A204.1 (cell line): ENCODE measurements at regions not wholly inside any gene's neighbourhood (a gene's known extent, or its start where the extent isn't known, plus 50 kb on each side); places are given as distances from the start of the nearest gene placed in this dataset.
A peak's percentile ranks its signal among the peaks of the same experiment; 100 is the strongest.
"Not testable (repeated sequence)": the region's sequence is repeated elsewhere in the genome, so short reads cannot be mapped to it uniquely, and the experiment has no call there.

Experiments
- FAIRE-seq: peaks from 2 replicates; lab custom pipeline; 2012; peaks lifted over from hg19 to GRCh38; lab: Jason Lieb, UNC

DNA sequence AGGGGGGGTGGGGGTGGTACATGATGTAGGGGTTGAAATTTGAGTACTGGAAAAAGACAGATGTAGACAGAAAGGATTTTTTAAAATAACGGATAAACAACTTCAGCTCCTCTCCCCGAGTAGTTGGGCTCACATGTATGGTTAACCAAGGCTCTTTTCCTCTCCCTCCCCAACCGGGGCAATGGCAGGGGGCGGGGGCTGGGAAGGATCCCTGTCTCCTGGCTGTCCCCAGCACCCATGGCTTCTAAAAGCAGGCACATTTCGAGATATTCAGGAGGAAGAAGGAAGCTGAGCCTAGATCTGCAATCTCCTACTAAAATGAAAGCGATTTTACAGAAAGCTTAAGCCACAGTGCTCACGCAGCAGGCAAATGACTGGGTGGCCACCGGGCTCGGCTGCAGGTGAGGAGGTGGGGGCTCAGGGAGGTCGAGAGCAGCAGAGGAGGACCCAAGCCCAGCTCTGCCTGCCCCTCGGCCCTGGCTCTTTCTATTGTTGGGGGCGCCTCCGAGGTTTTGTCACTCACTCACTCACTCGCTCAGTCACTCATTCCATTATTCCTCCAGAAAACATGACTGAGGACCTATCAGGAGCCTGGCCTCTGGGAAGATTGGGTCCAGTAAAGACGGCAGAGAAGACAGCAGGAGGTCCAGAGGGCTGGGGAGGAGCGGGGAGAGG is 573.3 kb downstream of the PTPRU start:
- no peak for FAIRE-seq

DNA sequence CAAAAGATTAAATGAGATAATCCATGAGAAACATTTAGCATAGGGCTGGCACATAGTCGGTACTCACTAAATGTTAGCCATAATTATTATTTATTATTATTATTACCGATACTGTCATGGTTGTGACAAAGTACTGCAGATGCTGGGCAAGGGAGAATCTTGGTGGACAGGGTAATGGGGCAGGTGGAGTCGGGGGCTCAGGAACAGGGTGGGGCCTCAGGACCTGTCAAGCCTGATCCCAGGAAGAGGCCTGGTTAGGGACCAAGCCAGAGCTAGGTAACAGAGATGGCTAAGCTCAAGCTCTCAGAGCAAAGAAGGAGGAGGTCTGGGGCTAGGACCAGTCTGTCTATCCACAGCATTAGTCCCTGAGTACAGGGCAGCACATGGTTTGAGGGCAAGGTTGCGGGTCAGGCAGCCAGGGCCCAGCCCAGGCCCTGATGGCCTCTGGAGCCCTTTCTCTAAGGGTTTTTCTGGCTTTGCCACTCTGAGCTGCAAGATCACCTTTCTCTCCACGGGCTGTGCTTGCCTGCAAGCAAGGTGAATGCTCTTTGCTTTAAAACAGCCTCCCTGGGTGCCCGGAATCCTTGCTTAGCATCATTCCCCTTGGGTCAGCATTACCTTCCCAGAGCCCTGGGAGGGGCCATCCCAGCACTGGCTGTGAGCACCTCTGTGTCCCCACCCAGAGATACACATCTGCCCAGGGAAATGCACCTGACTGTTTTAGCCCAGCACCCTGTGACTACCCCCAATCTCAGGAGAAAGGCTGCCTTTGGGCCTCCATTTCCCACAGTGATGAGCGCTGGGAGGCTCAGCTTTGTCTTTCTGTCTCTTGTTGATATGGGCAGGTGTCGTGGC is 572.0 kb downstream of the PTPRU start:
- no peak for FAIRE-seq

DNA sequence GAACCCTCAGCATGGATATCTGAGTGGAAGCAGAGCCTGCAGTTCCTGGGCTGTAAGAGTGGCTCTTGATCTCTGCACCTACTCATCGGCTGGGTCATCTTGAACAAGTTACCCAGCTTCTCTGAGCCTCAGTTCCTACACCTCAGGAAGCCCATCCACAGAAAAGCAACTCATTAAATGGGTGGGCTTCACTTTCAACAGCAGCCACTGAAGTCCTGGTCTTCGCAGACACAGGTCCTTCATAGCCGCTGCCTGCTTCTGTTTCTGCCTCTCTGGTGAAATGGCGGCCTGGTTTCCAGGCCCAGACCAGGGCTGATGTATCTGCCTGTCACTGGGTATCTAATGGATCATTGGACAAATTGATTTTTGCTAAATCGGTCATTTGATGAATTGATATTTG is 571.4 kb downstream of the PTPRU start:
- FAIRE-seq = no peak

DNA sequence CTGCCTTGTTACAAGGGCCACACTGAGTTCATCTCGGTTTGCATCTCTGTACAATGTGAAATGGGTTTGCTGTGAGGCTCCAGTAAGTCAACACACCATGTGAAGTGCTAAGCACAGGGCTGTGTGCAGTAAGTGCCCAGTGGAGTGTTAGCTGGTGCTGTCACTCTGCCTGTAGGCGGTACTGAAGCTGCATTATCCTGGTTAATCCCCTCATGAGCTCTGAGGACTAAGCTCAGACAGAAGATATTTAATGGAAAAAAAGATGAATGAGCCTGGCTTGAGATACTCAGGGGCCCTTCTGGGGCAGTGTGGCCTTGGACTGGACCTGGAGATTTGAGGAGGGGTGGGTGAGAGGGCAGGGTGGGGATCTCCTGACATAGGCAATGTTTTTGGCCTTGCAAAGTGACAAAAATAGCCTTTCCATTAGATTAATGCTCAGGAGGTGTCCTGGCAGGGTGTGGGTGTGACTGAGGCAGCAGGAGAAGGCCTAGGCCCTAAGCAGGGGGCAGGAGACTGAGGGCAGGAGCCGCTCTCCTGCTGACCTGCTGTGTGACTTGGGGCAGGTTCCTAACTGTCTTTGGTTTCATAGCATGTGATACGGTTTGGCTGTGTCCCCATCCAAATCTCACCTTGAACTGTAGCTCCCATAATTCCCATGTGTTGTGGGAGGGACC is 570.5 kb downstream of the PTPRU start:
- no peak for FAIRE-seq

DNA sequence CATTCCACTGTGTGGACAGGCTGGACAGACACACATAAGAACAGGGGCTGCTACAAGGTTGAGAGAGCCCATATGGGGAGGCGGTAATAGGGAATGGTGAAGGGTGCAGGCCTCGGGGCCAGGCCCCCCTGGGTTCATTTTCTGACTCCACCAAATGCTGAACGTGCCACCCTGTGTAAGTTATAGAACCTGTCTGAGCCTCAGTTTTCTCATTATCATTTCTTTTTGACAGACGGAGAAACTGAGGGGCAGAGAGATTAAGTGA is 569.5 kb downstream of the PTPRU start:
- no peak for FAIRE-seq

DNA sequence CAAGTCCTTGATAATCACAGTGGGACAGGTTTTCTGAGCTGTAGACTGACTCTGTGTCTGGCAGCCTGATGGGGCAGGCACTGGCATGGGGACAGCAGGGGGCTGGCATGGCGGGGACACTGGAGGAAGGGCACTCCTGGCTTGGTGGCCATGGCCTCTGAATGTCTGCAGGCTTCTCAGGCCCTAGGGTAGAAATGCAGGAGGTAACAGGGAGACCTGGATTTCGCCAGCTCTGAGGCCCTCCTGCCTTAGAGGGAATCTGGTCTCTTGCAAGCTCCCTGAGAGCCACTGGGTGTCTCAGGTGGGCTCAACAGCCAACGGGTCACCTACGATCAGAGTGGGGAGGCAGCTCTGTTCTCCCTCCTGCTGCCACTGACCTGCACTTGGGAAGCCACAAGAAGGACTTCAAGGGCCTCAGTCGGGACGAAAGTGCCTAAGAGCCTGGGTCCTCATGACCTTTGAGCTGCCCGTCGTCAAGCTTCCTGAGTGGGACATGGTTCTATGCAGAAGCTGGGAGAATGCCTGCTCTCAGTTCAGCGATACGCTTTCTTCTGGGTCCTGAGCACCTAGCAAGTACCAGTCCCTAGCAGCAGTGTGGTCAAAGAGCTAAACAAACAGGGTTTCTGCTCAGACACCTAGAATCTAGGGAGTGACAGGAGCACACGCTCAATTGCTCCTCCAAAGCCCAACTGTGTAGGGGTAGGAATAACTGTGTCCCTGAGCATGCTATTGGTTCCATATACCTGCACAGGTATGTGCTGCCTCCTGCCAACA is 569.0 kb downstream of the PTPRU start:
- FAIRE-seq = no peak

DNA sequence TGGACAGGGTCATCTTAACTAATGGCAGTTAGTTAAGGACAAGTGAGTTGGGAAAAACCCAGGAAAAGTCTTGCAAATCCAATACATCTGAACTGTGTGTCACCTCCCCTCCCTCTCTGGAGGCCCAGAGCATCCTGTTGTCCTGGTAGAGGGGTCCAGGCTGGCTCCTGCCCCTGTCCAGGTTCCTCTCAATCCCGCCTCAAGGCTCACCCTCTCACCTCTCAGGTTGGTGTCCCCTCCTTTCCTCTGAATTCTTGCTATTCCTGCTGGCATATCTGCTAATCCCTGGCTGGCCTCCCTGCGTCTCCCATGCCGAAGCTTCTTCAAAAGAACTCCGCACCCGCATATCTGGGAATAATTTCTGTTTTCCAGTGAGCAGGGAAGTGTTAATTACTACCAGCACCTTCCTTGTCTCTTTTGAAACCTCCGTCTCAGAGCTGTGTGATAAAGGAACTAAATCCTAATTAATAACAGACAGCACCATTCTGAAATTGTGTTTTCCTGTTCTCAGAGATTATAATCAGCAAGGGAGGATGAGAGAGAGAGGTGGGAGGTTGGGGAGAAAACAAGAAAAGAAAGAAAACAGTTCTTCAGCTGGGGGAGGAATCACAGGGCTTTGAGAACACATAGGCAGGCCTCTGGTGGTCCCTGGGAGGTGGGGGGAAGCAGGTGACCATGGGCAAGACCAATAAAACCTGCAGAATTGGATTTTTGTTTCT is 568.0 kb downstream of the PTPRU start:
- no peak for FAIRE-seq

DNA sequence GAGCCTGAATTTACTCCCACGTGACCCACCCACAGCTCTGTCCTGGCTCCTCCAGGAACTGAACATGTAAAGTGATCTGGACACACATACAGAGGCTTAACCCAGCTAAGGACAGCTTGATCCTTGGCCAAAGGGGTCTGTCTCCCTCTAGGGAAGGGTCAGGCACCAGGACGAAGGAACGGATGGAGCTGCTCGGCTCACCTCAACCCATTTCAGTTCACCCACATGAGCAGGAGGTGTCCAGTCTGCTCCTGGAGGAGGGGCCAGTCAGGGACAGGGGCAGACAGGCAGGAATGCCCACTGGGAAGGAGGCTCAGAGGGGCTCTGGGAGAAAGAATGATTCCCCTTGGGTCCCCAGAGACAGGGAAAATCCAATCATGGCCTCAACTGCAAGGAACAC is 567.2 kb downstream of the PTPRU start:
- FAIRE-seq = no peak

DNA sequence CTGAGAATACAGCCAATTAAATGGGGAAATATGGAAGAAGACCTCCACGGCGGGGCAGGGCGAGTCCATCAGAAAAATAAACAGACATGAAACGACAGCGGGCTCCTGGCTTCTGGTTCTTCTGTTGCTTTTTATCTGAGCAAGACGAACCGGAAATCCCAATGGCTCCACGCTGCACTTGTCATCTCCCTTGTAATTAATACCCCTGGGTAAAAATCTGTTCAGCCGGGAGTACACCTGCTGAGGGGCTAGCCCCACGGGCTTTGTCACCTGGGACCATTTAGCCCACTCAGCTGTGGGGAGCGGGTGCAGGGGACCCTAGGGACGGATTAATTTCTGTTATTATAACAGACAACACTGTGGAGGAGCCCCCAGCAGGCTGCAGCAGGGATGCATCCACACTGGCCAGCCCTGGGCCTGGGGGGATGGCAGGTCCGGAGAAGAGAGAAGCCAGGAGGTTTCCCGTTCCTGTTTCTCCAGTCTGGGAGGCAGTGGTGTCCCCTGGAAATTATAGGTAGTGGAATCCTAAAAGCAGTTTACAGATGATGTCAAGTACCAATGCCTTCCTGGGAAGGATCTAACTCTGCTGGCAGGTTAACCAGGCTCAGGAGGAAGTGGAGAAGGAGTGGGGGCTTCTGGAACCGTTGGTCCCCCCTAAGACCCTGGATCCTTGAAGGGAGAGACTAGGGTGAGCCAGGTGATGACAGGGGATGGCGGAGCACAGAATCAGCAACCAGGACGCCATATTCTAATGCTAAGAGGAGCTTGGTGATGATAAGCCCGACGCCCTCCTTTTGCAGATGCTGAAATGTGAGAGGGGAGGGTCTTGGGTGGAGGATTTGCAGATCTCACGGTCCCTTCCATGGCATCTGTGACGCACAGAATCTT is 566.1 kb downstream of the PTPRU start:
- no peak for FAIRE-seq

DNA sequence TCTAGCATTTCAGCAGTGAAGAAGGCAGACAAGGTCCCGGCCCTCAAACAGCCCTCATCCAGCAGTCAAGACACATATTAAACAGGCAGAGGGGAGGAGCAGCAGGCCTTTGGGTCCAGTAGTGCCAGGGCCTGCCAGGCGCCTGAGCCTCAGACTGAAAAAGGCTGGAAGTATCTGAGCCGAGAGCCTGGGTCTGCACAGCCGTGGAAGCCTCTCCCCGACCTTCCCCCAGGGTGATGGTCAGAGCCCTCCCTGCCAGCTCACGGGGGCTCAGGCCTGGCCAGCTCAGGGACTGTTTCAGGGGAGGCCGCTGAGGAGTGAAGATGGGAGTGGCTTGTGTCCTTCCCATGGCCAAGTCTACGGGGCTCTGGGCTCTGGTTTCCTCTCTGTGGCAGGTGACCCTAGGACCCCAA is 565.2 kb downstream of the PTPRU start:
- FAIRE-seq = no peak

DNA sequence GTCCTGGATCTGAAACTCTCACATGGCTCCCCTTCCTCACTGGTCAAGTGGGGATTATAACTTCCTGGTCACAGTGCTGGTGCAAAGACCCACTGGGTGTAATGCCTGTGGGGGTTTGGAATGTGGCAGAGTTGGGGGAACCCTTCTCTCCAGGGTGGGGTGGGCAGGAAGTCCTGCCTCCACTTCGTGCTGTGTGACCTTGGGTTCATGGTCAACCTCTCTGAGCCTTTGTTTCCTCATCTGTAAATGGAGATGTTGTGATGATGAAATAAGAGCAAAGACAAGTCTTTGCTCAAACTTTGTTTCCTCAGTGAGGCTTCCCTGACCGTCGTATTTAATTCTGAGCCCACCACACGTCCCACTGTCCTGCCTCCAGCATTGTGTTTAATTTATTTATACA is 564.7 kb downstream of the PTPRU start:
- no peak for FAIRE-seq

DNA sequence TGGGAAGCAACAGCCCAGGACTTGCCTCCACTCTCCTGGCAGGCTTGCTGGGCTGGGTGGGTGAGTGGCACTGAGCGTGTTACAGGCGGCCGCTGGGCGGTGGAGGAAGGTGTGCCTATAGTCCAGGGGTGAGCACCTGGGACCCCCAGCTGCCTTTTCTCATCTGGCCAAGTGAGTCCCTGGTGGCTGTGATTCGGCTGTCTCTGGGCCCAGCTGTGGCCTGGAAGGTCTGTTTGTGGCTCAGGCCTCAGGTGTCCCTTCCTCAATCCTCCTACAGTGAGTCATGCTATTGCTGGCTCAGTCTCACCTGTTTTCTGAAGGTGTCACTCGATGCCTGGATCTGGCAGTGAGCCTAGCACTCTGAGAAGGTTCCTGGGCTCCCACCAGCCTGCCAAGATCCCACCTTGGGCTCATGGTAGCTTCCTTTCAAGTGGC is 564.2 kb downstream of the PTPRU start:
- no peak for FAIRE-seq

DNA sequence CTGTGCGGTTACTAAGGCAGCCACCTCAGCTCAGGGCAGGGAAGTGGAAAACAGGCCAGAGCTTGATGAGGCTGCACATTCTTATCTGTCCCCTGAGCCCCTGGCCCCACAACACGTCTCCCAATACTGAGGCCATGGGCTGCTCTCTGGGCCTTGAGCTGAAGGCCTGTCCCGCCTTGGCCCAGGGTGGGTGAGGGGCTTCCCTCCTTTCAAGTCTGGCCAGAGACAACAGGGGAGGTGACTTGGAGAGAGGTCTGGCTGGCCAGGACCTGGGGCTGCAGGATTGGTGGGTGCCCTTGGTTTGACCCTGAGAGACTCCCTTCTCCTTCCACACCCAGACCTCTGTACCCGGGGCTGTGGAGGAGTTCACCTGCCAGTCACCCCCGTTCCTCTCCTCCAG is 563.8 kb downstream of the PTPRU start:
- no peak for FAIRE-seq

DNA sequence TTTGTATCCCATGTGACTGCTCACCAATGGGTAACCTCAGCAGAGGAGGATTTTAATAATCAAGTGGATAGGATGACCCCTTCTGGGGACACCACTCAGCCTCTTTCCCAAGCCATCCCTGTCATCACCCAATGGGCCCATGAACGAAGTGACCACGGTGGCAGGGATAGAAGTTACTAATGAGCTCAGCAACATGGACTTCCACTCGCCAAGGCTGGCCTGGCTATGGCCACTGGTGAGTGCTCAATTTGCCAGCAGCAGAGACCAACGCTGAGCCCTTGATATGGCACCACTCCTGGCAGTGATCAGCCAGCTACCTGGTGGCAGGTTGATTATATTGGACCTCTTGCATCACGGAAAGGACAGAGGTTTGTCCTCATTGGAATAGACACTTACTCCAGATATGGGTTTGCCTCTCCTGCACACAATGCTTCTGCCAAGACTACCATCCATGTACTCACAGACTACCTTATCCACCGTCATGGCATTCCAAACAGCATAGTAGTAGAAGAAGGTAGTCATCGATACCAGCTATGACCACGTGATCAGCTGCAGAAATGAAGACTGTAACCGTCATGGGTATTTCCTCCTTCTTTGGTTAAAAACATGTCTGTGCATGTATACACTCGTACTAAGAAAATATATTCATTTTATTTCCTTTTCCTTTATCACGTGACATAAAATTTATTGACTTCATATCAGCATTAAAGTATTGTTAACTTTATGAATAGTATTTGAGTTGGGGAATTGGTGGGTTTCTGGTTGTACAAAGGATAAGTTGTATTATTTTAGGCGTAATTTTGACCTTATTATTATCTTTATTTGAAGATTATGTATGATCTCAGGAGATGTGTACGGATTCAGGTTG is 562.6 kb downstream of the PTPRU start:
- no peak for FAIRE-seq

DNA sequence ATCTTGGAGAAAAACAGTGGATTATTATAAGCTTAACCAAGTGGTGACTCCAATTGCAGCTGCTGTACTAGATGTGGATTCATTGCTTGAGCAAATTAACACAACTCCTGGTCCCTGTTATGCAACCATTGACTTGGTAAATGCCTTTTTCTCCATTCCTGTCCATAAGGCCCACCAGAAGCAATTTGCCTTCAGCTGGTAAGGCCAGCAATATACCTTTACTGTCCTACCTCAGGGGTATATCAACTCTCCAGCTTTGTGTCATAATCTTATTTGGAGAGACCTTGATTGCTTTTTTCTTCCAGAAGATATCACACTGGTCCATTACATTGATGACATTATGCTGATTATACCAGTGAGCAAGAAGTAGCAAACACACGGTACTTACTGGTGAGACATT is 560.8 kb downstream of the PTPRU start:
- not testable (repeated sequence) for FAIRE-seq

DNA sequence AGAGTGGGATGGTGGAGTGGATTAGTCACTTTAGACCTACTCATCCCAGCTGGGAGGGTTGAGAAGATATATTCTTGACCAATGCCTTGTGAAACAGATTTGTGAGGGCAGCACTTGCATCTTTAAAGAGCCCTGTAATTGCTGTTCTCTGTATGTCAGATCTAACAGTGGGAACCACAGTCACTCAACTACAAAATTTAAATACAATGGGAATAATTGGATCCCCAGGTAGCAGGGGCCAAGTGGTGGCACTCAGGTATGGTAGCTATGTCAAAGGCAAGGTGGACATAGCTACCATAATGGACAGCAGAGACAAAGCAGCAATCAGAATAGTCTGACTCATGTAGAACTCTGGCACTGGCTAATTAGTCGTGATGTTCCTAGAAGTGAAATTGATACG is 559.6 kb downstream of the PTPRU start:
- not testable (repeated sequence) for FAIRE-seq

DNA sequence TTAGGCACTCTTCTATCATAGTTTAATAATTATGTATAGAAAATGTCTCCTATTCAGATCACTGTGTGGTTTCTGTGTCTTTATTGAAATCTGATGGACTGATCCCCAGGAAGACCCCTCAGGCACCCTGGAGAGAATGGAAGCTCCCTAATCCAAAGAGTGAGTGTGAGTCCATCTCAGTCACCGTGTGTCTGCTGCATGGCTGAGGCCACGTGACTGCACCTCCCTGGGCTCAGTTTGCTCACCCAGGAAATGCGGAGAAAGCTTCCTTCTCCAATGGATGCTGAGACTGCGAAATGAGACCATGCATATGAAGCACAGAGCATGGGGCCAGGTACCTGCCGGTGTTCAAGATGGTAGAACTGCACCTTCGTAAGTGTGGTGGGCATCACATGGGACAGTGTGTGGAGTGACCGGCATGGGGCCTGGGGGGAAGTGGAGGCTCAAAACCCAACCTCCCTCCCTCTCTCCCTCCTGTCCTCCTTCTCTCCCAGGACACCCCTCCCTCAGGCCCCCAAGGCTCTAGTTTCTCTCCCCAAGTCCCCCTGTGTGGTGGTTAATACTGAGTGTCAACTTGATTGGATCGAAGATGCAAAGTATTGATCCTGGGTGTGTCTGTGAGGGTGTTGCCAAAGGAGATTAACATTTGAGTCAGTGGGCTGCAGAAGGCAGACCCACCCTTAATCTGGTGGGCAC is 557.5 kb downstream of the PTPRU start:
- no peak for FAIRE-seq

DNA sequence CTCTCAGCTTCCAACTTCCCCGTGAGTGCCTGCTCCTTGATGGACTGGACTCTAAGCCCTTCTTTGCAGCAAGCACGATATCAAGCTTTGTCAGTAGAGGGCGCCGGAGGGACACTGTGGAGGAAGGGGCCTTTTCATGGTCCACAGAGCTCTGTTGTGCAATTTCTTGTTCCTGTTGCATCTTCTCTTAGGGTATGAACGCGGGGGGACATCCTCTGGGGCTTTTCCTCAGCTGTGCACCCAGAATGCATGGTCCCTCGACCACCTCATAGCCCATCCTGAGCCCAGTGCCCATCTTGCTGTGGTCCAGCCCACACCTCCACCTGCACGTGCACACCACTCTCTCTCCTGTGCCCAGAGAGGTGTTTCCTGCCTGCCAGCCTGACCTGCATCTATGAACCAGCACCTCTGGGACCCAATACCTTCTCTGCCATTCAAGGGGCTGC is 556.8 kb downstream of the PTPRU start:
- peak; percentile 44 for FAIRE-seq

DNA sequence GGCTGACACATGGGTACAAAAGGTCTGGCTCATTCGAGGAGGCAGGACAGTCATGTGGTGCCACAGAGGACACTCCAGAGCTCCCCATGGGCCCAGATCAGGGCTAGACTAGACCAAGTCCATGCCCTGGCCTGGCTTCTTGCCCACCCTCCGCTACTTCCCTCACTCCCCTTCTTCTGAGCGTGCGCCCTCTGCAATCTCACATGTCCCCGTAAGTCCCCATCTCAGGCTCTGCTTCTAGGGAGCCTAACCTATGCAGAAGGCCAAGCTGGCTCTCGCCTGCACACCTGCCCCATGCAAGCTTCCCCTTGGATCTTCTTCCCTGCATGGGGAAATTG is 553.6 kb downstream of the PTPRU start:
- FAIRE-seq = no peak
